MM.1S (cell line): ENCODE measurements at regions not wholly inside any gene's neighbourhood (a gene's known extent, or its start where the extent isn't known, plus 50 kb on each side); places are given as distances from the start of the nearest gene placed in this dataset.

Source experiments
- DNase-seq: peaks from one replicate; pipeline ENCODE4 v3.0.0-alpha.2; 2015
- H2AFZ ChIP-seq: fragments of 300-600 bp; sonication (generic); 2 replicates; pipeline ENCODE4 v1.6.0; 2016; ENCODE audit warnings: antibody characterized with exemption, low read length
- H3F3A ChIP-seq: fragments of 300-600 bp; sonication (generic); 2 replicates; pipeline ENCODE4 v1.6.1; 2016; ENCODE audit warnings: mild to moderate bottlenecking, antibody characterized with exemption, low read length, moderate library complexity, mixed read lengths; ENCODE audit not compliant: insufficient read depth
- H3K27ac ChIP-seq: fragments of 300-600 bp; sonication (generic); 2 replicates; pipeline ENCODE4 v1.5.1; 2016; ENCODE audit warnings: mild to moderate bottlenecking, low read length
- H3K27me3 ChIP-seq: fragments of 300-600 bp; sonication (generic); replicated peaks from 2 replicates; pipeline ENCODE4 v1.6.0; 2016; ENCODE audit warnings: low read length; ENCODE audit not compliant: insufficient read depth
- H3K36me3 ChIP-seq: fragments of 300-600 bp; sonication (generic); replicated peaks from 2 replicates; pipeline ENCODE4 v1.6.1; 2016; ENCODE audit warnings: mild to moderate bottlenecking, low read length, mixed read lengths; ENCODE audit not compliant: insufficient read depth
- H3K4me1 ChIP-seq: fragments of 300-600 bp; sonication (generic); 2 replicates; pipeline ENCODE4 v1.6.1; 2016; ENCODE audit warnings: low read length, mixed read lengths
- H3K4me2 ChIP-seq: fragments of 300-600 bp; sonication (generic); 2 replicates; pipeline ENCODE4 v1.6.0; 2016; ENCODE audit warnings: low read depth, low read length
- H3K4me3 ChIP-seq: fragments of 300-600 bp; sonication (generic); 2 replicates; pipeline ENCODE4 v1.5.1; 2016; ENCODE audit warnings: low read length, mixed read lengths
- H3K79me2 ChIP-seq: fragments of 300-600 bp; sonication (generic); 2 replicates; pipeline ENCODE4 v1.6.1; 2016; ENCODE audit warnings: mixed run types, low read length, mixed read lengths
- H3K9ac ChIP-seq: fragments of 300-600 bp; sonication (generic); 2 replicates; pipeline ENCODE4 v1.6.1; 2016; ENCODE audit warnings: low read length, mixed read lengths
- H3K9me2 ChIP-seq: fragments of 300-600 bp; sonication (generic); replicated peaks from 2 replicates; pipeline ENCODE4 v1.6.1; 2016; ENCODE audit warnings: mild to moderate bottlenecking, low read length, mixed read lengths; ENCODE audit not compliant: insufficient read depth
- H3K9me3 ChIP-seq: fragments of 300-600 bp; sonication (generic); replicated peaks from 2 replicates; pipeline ENCODE4 v1.6.1; 2016; ENCODE audit warnings: mild to moderate bottlenecking, low read length, mixed read lengths; ENCODE audit not compliant: insufficient read depth
- H4K20me1 ChIP-seq: fragments of 300-600 bp; sonication (generic); 2 replicates; pipeline ENCODE4 v1.6.1; 2016; ENCODE audit warnings: mild to moderate bottlenecking, low read length, moderate library complexity, mixed read lengths; ENCODE audit not compliant: insufficient read depth
- CTCF ChIP-seq: fragments of 300-600 bp; sonication (generic); IDR thresholded peaks from 2 replicates; pipeline ENCODE4 v1.5.1; 2016; ENCODE audit warnings: antibody characterized with exemption, low read length, mixed read lengths
- EZH2 ChIP-seq: fragments of 300-600 bp; sonication (generic); optimal IDR thresholded peaks from 2 replicates; pipeline ENCODE3; 2017; ENCODE audit warnings: low read depth, mild to moderate bottlenecking, antibody characterized with exemption, low read length, mixed read lengths
- EZH2phosphoT487 ChIP-seq: fragments of 300-600 bp; sonication (generic); IDR thresholded peaks from 2 replicates; pipeline ENCODE4 v1.6.1; 2018; ENCODE audit warnings: antibody characterized with exemption, low read length

- Histone ChIP-seq H3K9me2 (no peaks in the 10 kb centered on the region), H3K9me3 (no peaks in the 10 kb centered on the region), H3K36me3 (no peaks in the 10 kb centered on the region), H3K4me3 (no peak overlapping the region), H3K9ac (no peak overlapping the region), H3K4me2 (no peak overlapping the region), H3F3A (no peaks in the 10 kb centered on the region), H4K20me1 (no peaks in the 10 kb centered on the region), H2AFZ (no peak overlapping the region), H3K27me3 (no peaks in the 10 kb centered on the region), H3K79me2 (no peaks in the 10 kb centered on the region), H3K4me1 (no peaks in the 10 kb centered on the region), H3K27ac (no peak overlapping the region)
- no peak for DNase-seq
- TF ChIP-seq EZH2phosphoT487 (no peak), EZH2 (no peak), CTCF (no peak)
These were observed 88.8 kb upstream of the KDR start for GRCh38 chr4:55214172-55214571.

DNA sequence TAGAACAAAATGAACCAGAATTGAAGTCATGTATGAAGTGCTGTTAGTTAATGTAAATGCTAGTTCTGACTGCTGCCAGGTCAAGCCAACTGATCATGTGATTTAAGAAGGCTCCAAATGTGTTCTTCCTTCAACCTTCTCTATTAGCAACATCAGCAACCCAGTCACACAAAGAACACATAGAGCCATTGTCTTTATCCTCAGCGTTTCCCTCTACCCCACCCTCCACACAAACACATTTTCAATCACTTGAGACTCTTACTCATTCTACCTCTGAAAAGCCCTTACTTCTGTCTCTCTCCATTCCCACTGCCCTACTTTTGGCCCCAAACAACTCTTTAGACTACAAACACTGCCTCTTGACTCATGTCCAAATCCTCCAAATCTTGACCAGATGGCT lies 89.7 kb upstream of the KDR start:
- Histone ChIP-seq H4K20me1 (no peaks in the 10 kb centered on the region), H3K9me3 (no peaks in the 10 kb centered on the region), H3K9me2 (no peaks in the 10 kb centered on the region), H3K4me3 (no peak overlapping the region), H3F3A (no peaks in the 10 kb centered on the region), H3K4me2 (no peak overlapping the region), H3K27ac (no peak overlapping the region), H3K27me3 (no peaks in the 10 kb centered on the region), H3K36me3 (no peaks in the 10 kb centered on the region), H2AFZ (no peak overlapping the region), H3K9ac (no peak overlapping the region), H3K4me1 (no peaks in the 10 kb centered on the region), H3K79me2 (no peaks in the 10 kb centered on the region)
- no peak for TF ChIP-seq CTCF
- no peak for TF ChIP-seq EZH2
- TF ChIP-seq EZH2phosphoT487 = no peak
- no peak for DNase-seq

DNA sequence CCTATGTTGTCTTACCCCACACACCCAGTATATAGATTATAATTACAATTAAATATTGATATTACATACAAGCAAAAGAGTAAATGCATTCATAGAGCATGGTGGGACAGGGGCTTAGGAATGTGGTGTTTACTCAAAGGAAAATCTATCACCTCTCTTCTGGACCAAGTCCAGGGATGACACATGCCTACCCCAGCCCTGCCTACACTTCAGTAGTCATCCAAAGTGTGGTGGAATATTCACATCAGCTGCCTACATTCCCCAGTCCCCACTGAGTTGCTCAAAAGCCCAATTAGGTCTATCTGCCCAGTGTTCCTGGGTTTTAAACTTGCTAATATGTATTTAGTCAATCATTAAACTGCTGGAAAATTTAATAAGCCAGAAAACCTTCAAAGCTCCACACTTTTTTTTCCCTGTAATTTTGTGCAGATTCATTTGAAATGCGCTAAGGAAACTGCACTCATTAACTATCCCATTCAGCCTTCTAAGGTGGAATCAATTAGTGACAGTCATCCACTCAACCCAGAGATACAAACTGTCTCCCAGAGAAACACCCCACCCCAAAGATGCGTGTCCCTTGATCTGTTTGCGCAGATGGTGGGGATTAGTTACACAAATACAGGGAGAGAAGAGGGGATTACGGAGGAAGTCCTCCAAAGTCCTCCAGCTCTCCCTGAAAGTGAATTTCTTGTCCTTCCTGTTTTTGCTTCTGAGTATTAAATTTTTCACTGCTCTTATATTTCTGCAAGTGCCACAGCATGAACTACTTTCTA lies 91.7 kb upstream of the KDR start:
- Histone ChIP-seq H3F3A (no peaks in the 10 kb centered on the region), H3K9me3 (no peaks in the 10 kb centered on the region), H3K4me2 (no peak overlapping the region), H3K9ac (no peak overlapping the region), H3K4me1 (no peaks in the 10 kb centered on the region), H4K20me1 (no peaks in the 10 kb centered on the region), H3K27me3 (no peaks in the 10 kb centered on the region), H3K9me2 (no peaks in the 10 kb centered on the region), H3K79me2 (no peaks in the 10 kb centered on the region), H2AFZ (no peak overlapping the region), H3K36me3 (no peaks in the 10 kb centered on the region), H3K4me3 (no peak overlapping the region), H3K27ac (no peak overlapping the region)
- no peak for DNase-seq
- TF ChIP-seq CTCF (no peak), EZH2phosphoT487 (no peak), EZH2 (no peak)
